Neural progenitor cell (in vitro differentiated cells): ENCODE measurements at regions not wholly inside any gene's neighbourhood (a gene's known extent, or its start where the extent isn't known, plus 50 kb on each side); places are given as distances from the start of the nearest gene placed in this dataset.

Source experiments
- DNase-seq: peaks from one replicate; pipeline ENCODE4 v3.0.0-alpha.2; 2016; ENCODE audit warnings: low spot score
- H2AFZ ChIP-seq: fragments of 200-600 bp; sonication (generic); replicated peaks from 2 replicates; pipeline ENCODE4 v1.6.1; 2016; ENCODE audit warnings: antibody characterized with exemption
- H3F3A ChIP-seq: fragments of 200-600 bp; sonication (generic); 2 replicates; pipeline ENCODE4 v1.6.1; 2016; ENCODE audit warnings: antibody characterized with exemption, low read depth
- H3K27ac ChIP-seq: fragments of 200-600 bp; sonication (generic); 2 replicates; pipeline ENCODE4 v1.5.1; 2016; ENCODE audit warnings: mild to moderate bottlenecking
- H3K27me3 ChIP-seq: fragments of 200-600 bp; sonication (generic); 2 replicates; pipeline ENCODE4 v1.6.1; 2016; ENCODE audit warnings: mild to moderate bottlenecking, moderate library complexity
- H3K36me3 ChIP-seq: fragments of 200-600 bp; sonication (generic); 2 replicates; pipeline ENCODE4 v1.5.1; 2016
- H3K4me1 ChIP-seq: fragments of 200-600 bp; sonication (generic); 2 replicates; pipeline ENCODE4 v1.6.1; 2016; ENCODE audit warnings: mixed run types
- H3K4me2 ChIP-seq: fragments of 200-600 bp; sonication (generic); 2 replicates; pipeline ENCODE4 v1.6.1; 2016
- H3K4me3 ChIP-seq: fragments of 200-600 bp; sonication (generic); 2 replicates; pipeline ENCODE4 v1.5.1; 2016
- H3K79me2 ChIP-seq: fragments of 200-600 bp; sonication (generic); 2 replicates; pipeline ENCODE4 v1.6.1; 2016; ENCODE audit warnings: low read depth
- H3K9ac ChIP-seq: fragments of 200-600 bp; sonication (generic); 2 replicates; pipeline ENCODE4 v1.6.1; 2016
- H3K9me3 ChIP-seq: fragments of 200-600 bp; sonication (generic); 2 replicates; pipeline ENCODE4 v1.5.1; 2016; ENCODE audit warnings: low read depth
- H4K20me1 ChIP-seq: fragments of 200-600 bp; sonication (generic); 2 replicates; pipeline ENCODE4 v1.6.1; 2016; ENCODE audit warnings: low read depth
- H3K27ac Mint-ChIP-seq: 3 replicates; pipeline ENCODE4 v1.8.0; 2021; ENCODE audit warnings: mixed read lengths
- H3K27me3 Mint-ChIP-seq: 2 replicates; pipeline ENCODE4 v1.8.0; 2022; ENCODE audit warnings: low read depth, mild to moderate bottlenecking, inconsistent platforms, moderate library complexity, mixed read lengths; ENCODE audit not compliant: insufficient read depth
- H3K36me3 Mint-ChIP-seq: 3 replicates; pipeline ENCODE4 v1.8.0; 2021; ENCODE audit warnings: mixed read lengths
- H3K4me1 Mint-ChIP-seq: 3 replicates; pipeline ENCODE4 v1.8.0; 2021; ENCODE audit warnings: mixed read lengths
- H3K4me3 Mint-ChIP-seq: 3 replicates; pipeline ENCODE4 v1.8.0; 2021; ENCODE audit warnings: mild to moderate bottlenecking, moderate library complexity, mixed read lengths
- H3K9me3 Mint-ChIP-seq: 3 replicates; pipeline ENCODE4 v1.8.0; 2020; ENCODE audit warnings: mixed read lengths
- EZH2 ChIP-seq: fragments of 200-600 bp; sonication (generic); IDR thresholded peaks from 2 replicates; pipeline ENCODE4 v1.6.1; 2017; ENCODE audit warnings: antibody characterized with exemption, mild to moderate bottlenecking, moderate library complexity
- EZH2phosphoT487 ChIP-seq: fragments of 200-600 bp; sonication (generic); IDR thresholded peaks from 2 replicates; pipeline ENCODE4 v1.6.1; 2017; ENCODE audit warnings: antibody characterized with exemption
- TF ChIP-seq, protein P1 (sequence below): fragments of 200-600 bp; sonication (generic); IDR thresholded peaks from 2 replicates; pipeline ENCODE4 v1.5.1; 2017; ENCODE audit warnings: antibody characterized with exemption, mild to moderate bottlenecking

DNA sequence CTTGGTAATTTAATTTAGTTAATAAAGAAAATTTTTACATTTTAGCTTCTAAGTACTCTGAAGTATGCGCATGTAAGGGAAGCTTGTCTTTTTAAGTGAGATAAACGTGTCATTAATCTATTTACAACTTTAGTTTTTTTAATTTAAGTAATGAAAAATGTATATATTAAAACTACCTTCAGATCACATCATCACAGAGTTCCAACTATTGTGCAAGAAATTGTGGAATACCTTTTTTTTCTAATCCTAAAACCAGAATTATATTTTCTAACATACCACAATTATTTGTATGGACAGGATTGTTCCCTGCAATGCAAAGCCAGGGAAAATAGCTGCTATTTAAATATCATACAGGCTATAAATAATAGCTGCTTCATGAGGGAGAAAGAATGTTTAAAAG lies 303.2 kb upstream of the KCND2 start:
- Mint-ChIP-seq H3K36me3 (no peaks in the 10 kb centered on the region), H3K27ac (no peak overlapping the region)

GRCh38 chr7:119974972-119975371 lies 298.0 kb upstream of the KCND2 start:
- Histone ChIP-seq H2AFZ (no peak overlapping the region), H3K4me2 (no peak overlapping the region), H3K27ac (no peak overlapping the region), H3K36me3 (no peaks in the 10 kb centered on the region), H3K9ac (no peak overlapping the region), H4K20me1 (no peaks in the 10 kb centered on the region), H3K4me1 (no peaks in the 10 kb centered on the region), H3K4me3 (no peak overlapping the region), H3F3A (no peaks in the 10 kb centered on the region), H3K9me3 (no peaks in the 10 kb centered on the region), H3K79me2 (no peaks in the 10 kb centered on the region), H3K27me3 (no peaks in the 10 kb centered on the region)
- no peak overlapping the region for H3K4me3 Mint-ChIP-seq
- TF ChIP-seq EZH2 (no peak), EZH2phosphoT487 (no peak)
- TF ChIP-seq, protein P1, sequence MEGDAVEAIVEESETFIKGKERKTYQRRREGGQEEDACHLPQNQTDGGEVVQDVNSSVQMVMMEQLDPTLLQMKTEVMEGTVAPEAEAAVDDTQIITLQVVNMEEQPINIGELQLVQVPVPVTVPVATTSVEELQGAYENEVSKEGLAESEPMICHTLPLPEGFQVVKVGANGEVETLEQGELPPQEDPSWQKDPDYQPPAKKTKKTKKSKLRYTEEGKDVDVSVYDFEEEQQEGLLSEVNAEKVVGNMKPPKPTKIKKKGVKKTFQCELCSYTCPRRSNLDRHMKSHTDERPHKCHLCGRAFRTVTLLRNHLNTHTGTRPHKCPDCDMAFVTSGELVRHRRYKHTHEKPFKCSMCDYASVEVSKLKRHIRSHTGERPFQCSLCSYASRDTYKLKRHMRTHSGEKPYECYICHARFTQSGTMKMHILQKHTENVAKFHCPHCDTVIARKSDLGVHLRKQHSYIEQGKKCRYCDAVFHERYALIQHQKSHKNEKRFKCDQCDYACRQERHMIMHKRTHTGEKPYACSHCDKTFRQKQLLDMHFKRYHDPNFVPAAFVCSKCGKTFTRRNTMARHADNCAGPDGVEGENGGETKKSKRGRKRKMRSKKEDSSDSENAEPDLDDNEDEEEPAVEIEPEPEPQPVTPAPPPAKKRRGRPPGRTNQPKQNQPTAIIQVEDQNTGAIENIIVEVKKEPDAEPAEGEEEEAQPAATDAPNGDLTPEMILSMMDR, result no peak
- H3K9me3 Mint-ChIP-seq, result no peaks in the 10 kb centered on the region
- H3K36me3 Mint-ChIP-seq, result no peaks in the 10 kb centered on the region
- no peak overlapping the region for H3K27ac Mint-ChIP-seq
- H3K27me3 Mint-ChIP-seq, result no peaks in the 10 kb centered on the region
- no peak for DNase-seq
- H3K4me1 Mint-ChIP-seq, result no peaks in the 10 kb centered on the region

More for the DNA sequence above, 303.2 kb upstream of the KCND2 start:
- no peak overlapping the region for H2AFZ ChIP-seq
- peaks cover 6% of the 10 kb centered on the region for H3K4me1 ChIP-seq
- DNase-seq, result no peak
- Mint-ChIP-seq H3K4me3 (no peak overlapping the region), H3K4me1 (no peaks in the 10 kb centered on the region), H3K9me3 (no peaks in the 10 kb centered on the region), H3K27me3 (no peaks in the 10 kb centered on the region)
- TF ChIP-seq EZH2phosphoT487 (no peak), EZH2 (no peak)
- TF ChIP-seq, protein P1, result no peak
- H3K4me3 ChIP-seq, result no peak overlapping the region
- no peaks in the 10 kb centered on the region for H4K20me1 ChIP-seq
- no peaks in the 10 kb centered on the region for H3K79me2 ChIP-seq
- no peak overlapping the region for H3K9ac ChIP-seq
- no peak overlapping the region for H3K27ac ChIP-seq
- no peaks in the 10 kb centered on the region for H3K36me3 ChIP-seq
- no peaks in the 10 kb centered on the region for H3K27me3 ChIP-seq
- H3K4me2 ChIP-seq, result no peak overlapping the region
- no peaks in the 10 kb centered on the region for H3K9me3 ChIP-seq
- no peaks in the 10 kb centered on the region for H3F3A ChIP-seq

- H3K9me3 Mint-ChIP-seq, result no peaks in the 10 kb centered on the region
Observed at GRCh38 chr7:119982884-119983283, 290.1 kb upstream of the KCND2 start.

More at GRCh38 chr7:119982884-119983283, 290.1 kb upstream of the KCND2 start:
- Mint-ChIP-seq H3K27ac (no peak overlapping the region), H3K4me3 (no peak overlapping the region), H3K27me3 (no peaks in the 10 kb centered on the region), H3K4me1 (no peaks in the 10 kb centered on the region), H3K36me3 (no peaks in the 10 kb centered on the region)
- Histone ChIP-seq H3F3A (no peaks in the 10 kb centered on the region), H2AFZ (no peak overlapping the region), H3K4me2 (no peak overlapping the region), H3K4me1 (peaks cover 8% of the 10 kb centered on the region), H3K9ac (no peak overlapping the region), H3K9me3 (no peaks in the 10 kb centered on the region), H3K79me2 (no peaks in the 10 kb centered on the region), H3K4me3 (no peak overlapping the region), H3K27ac (no peak overlapping the region), H3K27me3 (no peaks in the 10 kb centered on the region), H3K36me3 (no peaks in the 10 kb centered on the region), H4K20me1 (no peaks in the 10 kb centered on the region)
- TF ChIP-seq, protein P1, result no peak
- TF ChIP-seq EZH2, result no peak
- no peak for TF ChIP-seq EZH2phosphoT487
- no peak for DNase-seq
